ENCODE measurements at regions not wholly inside any gene's neighbourhood (a gene's known extent, or its start where the extent isn't known, plus 50 kb on each side); places are given as distances from the start of the nearest gene placed in this dataset.

GRCh38 chr4:123701131-123701575, 304.6 kb downstream of the SPRY1 start:
- no peak overlapping the region for H3K27ac ChIP-seq (ENCODE audit: low read depth in 2 of 2, low read length in 2 of 2)

GRCh38 chr4:123705419-123705818, 308.8 kb downstream of the SPRY1 start:
- Histone ChIP-seq H3K27ac (ENCODE audit: low read depth in 2 of 2, low read length in 2 of 2) (no peak overlapping the region), H3K9ac (ENCODE audit: low read length in 3 of 3) (no peak overlapping the region), H3K4me3 (ENCODE audit: low read length in 3 of 3) (no peak overlapping the region), H3K36me3 (ENCODE audit: control insufficient read depth in 2 of 3, insufficient read depth in 3 of 3, low read length in 3 of 3) (no peaks in the 10 kb centered on the region), H3K9me3 (ENCODE audit: control insufficient read depth in 2 of 3, insufficient read depth in 1 of 3, low read length in 3 of 3) (peaks cover 0 to 10% (median 2%) of the 10 kb centered on the region in 3 donors), H3K27me3 (ENCODE audit: control insufficient read depth, insufficient read depth, low read length) (no peaks in the 10 kb centered on the region), H3K4me1 (ENCODE audit: control insufficient read depth in 2 of 3, insufficient read depth in 2 of 3, low read depth in 1 of 3, low read length in 3 of 3) (no peaks in the 10 kb centered on the region)
- TF ChIP-seq, protein P1, sequence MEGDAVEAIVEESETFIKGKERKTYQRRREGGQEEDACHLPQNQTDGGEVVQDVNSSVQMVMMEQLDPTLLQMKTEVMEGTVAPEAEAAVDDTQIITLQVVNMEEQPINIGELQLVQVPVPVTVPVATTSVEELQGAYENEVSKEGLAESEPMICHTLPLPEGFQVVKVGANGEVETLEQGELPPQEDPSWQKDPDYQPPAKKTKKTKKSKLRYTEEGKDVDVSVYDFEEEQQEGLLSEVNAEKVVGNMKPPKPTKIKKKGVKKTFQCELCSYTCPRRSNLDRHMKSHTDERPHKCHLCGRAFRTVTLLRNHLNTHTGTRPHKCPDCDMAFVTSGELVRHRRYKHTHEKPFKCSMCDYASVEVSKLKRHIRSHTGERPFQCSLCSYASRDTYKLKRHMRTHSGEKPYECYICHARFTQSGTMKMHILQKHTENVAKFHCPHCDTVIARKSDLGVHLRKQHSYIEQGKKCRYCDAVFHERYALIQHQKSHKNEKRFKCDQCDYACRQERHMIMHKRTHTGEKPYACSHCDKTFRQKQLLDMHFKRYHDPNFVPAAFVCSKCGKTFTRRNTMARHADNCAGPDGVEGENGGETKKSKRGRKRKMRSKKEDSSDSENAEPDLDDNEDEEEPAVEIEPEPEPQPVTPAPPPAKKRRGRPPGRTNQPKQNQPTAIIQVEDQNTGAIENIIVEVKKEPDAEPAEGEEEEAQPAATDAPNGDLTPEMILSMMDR (IDR thresholded peaks at IDR 0.05; ENCODE audit: borderline replicate concordance, extremely low read depth, insufficient read depth) = no peak
- no peak for FAIRE-seq
- no peak for DNase-seq
- intact Hi-C loops (cut with DNase I) = no loop called here

More at GRCh38 chr4:123701131-123701575, 304.6 kb downstream of the SPRY1 start:
- Histone ChIP-seq H3K9me3 (ENCODE audit: control insufficient read depth in 2 of 3, insufficient read depth in 1 of 3, low read length in 3 of 3) (no peaks in the 10 kb centered on the region), H3K27me3 (ENCODE audit: control insufficient read depth, insufficient read depth, low read length) (no peaks in the 10 kb centered on the region), H3K36me3 (ENCODE audit: control insufficient read depth in 2 of 3, insufficient read depth in 3 of 3, low read length in 3 of 3) (no peaks in the 10 kb centered on the region), H3K9ac (ENCODE audit: low read length in 3 of 3) (no peak overlapping the region), H3K4me3 (ENCODE audit: low read length in 3 of 3) (no peak overlapping the region), H3K4me1 (ENCODE audit: control insufficient read depth in 2 of 3, insufficient read depth in 2 of 3, low read depth in 1 of 3, low read length in 3 of 3) (peaks cover 0 to 3% (median 0%) of the 10 kb centered on the region in 3 donors)
- no peak for FAIRE-seq
- no peak for DNase-seq
- TF ChIP-seq, protein P1 (IDR thresholded peaks at IDR 0.05; ENCODE audit: borderline replicate concordance, extremely low read depth, insufficient read depth) = no peak
- intact Hi-C loops (cut with DNase I) = no loop called here

DNA sequence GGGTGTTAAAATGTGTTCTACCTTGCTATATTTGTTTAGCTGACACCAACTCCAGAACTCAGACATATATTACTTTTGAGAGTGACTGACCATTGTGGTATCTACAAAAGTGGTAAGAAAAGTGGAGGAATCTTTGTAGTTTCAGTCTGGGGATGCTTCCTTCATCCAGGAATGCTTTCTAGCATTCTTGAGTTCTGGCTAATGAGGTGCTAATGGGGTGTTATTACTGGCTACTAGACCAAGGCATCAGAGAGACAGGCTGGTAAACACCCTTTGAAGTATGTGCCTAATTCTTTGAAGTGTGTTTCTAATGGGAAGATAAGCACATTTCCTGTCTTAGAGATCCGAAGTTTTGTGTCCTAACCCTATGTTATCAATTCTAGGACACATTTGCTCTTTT, 310.4 kb downstream of the SPRY1 start:
- Histone ChIP-seq H3K9me3 (ENCODE audit: control insufficient read depth in 2 of 3, insufficient read depth in 1 of 3, low read length in 3 of 3) (peaks cover 0 to 10% (median 2%) of the 10 kb centered on the region in 3 donors), H3K4me1 (ENCODE audit: control insufficient read depth in 2 of 3, insufficient read depth in 2 of 3, low read depth in 1 of 3, low read length in 3 of 3) (no peaks in the 10 kb centered on the region), H3K27ac (ENCODE audit: low read depth in 2 of 2, low read length in 2 of 2) (no peak overlapping the region), H3K9ac (ENCODE audit: low read length in 3 of 3) (no peak overlapping the region), H3K36me3 (ENCODE audit: control insufficient read depth in 2 of 3, insufficient read depth in 3 of 3, low read length in 3 of 3) (no peaks in the 10 kb centered on the region), H3K27me3 (ENCODE audit: control insufficient read depth, insufficient read depth, low read length) (no peaks in the 10 kb centered on the region), H3K4me3 (ENCODE audit: low read length in 3 of 3) (no peak overlapping the region)
- intact Hi-C loops (cut with DNase I) = no loop called here
- FAIRE-seq (no peak), DNase-seq (no peak)
- TF ChIP-seq, protein P1 (IDR thresholded peaks at IDR 0.05; ENCODE audit: borderline replicate concordance, extremely low read depth, insufficient read depth) = no peak

DNA sequence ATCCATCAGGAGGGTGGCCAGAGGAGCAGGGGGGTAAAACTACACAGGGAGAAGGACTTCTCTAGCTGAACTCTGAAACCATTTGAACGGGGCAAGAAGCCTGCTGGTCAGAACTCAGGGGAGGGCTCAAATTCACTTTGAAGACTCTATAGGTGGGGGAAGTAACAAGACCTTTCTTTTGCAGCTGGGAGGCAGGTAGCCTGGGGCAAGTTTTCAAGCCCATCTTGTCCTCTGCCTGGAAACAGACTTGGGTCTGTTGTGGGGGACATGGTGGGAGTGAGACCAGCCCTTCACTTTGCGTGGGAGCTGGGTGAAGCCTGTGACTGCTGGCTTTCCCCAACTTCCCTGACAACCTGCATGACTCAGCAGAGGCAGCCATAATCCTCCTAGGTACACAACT, 312.3 kb downstream of the SPRY1 start:
- no peak overlapping the region for H3K9ac ChIP-seq (ENCODE audit: low read length in 3 of 3)
- intact Hi-C loops (cut with DNase I) = no loop called here
- H3K9me3 ChIP-seq (ENCODE audit: control insufficient read depth in 2 of 3, insufficient read depth in 1 of 3, low read length in 3 of 3) = peaks cover 0 to 10% (median 2%) of the 10 kb centered on the region in 3 donors
- H3K4me1 ChIP-seq (ENCODE audit: control insufficient read depth in 2 of 3, insufficient read depth in 2 of 3, low read depth in 1 of 3, low read length in 3 of 3) = no peaks in the 10 kb centered on the region
- no peaks in the 10 kb centered on the region for H3K36me3 ChIP-seq (ENCODE audit: control insufficient read depth in 2 of 3, insufficient read depth in 3 of 3, low read length in 3 of 3)
- FAIRE-seq (no peak), DNase-seq (no peak)
- H3K27ac ChIP-seq (ENCODE audit: low read depth in 2 of 2, low read length in 2 of 2) = no peak overlapping the region
- no peak overlapping the region for H3K4me3 ChIP-seq (ENCODE audit: low read length in 3 of 3)
- H3K27me3 ChIP-seq (ENCODE audit: control insufficient read depth, insufficient read depth, low read length) = no peaks in the 10 kb centered on the region
- TF ChIP-seq, protein P1 (IDR thresholded peaks at IDR 0.05; ENCODE audit: borderline replicate concordance, extremely low read depth, insufficient read depth) = no peak
